NCI-H2029 treated with DMSO at 0.1 percent for 48 hours (cell line): ENCODE measurements at regions not wholly inside any gene's neighbourhood (a gene's known extent, or its start where the extent isn't known, plus 50 kb on each side); places are given as distances from the start of the nearest gene placed in this dataset.

Experiments used
- DNase-seq: peaks from one replicate; lab custom pipeline; 2025; lab: John Stamatoyannopoulos, UW

DNA sequence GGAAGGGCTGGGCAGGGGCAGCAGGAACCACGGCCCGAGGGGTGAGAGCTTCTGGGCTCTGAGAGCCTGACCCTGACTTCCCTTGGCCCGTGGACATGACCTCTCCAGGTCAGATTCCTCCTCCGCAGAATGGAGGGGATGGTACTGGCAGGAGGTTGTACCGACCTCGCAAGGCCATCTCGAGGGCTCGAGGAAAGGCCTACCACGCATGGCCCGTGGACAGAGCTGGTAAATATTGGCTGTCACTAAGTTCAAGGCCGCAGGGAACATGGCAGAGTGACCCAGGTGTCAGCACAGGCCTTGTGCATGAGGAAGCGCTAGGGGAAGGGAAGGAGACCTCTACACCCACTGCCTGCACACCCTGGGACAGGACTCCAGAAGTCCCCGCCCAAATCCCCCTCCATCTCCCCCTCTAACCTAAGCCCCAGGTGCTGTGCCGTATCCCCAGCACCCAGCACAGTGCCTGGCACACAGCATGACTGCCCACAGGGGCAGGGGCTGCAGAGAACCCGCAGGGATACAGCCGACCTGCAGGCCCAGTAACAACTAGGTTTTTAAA is 54.9 kb upstream of the PPP2R5C start:
- DNase-seq = no peak

DNA sequence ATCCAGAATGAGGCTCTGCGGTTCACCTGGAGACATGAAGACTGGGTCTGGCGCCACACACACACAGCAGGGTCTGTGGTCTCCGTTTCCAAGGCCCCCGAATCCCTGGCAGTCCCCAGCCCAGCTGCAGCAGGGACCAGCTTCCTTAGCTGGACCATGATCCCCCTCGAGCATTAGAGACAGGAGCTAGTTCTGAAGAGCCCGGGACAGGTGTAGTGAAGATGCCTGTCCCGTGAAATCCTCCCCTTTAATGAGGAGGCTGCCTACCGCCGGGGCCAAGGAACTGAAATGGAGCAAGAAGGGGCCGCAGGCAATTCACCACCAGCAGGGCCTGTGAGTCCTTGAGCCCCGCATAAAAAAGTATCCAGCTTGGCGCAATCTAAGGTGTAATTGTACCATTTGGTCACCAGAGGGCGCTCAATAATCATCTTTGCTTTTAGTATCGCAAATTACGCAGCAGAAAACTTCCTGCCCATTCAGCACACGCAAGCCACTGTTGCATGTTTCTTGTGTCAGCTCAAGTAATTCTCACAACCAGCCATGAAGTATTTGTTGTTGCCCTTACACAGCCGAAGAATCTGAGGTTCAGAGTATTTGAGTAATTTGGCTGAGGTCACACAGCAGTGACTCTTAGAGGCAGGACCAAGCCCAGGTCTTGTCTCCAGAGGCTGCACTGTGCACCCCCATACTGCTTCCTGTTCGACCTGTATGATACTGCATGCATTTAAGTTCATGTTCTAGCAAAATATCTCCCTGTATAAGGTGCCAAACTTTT is 54.3 kb upstream of the PPP2R5C start:
- DNase-seq = peak; percentile 38

DNA sequence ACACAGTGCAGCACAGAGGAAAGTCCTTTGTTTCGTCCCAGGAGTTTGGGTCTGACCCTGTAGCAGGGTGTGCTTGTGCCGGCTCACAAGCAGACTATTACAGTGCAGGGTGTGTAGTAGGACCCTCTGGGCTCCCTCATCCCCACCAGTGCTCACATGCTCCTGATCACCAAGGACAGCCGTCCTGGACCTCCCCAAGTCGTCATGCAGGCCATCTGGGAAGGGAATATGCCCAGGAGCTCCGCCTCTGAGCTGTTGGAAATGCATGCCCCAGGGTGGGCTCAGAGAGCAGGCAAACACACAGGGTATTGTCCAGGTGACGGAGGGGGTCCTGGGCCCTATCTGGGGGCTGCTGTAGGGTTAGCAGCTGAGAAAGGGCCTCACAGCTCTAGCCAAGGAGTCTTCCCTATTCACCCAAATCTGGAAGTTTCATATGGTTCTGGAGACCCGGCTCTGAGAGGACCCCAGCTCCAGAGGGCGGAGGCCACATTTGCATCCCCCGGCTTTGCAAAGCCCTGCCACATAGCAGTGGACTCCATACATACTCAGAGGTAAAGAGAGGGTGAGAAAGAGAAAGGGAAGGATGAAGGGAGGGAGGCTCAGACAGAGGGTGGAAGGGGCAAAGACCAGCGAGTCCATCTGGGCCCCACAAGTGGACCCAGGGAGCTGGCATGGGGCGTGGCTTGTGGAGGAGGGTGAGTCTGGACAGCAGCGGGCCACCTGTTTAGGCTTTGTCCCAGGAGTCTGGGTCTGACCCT is 53.5 kb upstream of the PPP2R5C start:
- DNase-seq = no peak

DNA sequence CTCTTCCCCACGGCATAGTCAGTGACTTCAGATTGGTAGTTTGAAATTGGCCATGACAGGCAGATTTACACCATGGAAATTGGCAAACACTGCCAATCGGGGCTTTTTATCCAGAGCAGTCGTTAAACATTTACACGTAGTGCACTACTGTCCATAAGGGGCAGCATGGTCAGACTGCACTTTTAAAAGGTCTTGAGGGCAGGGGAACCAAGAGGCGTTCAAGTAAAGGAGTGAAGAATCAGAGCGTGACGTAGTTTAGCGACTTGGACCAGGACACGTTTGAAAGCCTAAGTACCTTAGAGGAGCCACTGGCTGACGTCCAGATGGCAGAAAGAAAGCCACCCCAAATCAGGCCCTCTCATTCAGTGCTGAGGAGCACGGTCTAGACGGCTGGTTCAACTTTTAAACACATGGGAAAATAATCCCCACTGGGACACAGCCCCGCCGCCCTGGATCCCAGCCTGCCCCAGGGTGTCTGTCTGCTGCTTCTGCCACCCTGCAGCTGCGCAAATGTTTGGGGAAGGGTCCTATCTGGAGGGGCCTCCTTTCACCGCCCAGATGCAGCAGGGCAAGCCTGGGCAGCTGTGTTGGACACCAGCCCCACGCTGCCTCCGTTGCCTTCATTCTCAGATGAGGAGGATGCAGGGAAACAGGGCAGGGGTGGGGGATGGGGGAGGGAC is 52.5 kb upstream of the PPP2R5C start:
- no peak for DNase-seq

DNA sequence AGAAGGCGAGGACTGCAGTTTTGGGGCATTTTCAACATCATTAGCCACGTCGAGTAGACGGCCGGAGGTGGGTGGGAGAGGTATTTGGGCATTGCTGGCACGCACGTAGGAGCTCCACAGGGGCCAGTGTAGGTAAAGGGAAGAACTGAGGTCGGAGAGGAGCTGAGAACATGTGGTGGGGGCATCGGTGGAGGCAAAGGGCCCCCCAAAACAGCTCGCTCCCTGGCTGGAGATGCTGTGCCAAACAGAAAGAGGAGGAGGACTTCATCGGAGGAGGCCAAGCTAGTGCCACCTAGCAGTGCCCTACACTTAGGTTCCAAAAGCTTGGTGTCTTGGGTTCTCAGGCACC is 52.0 kb upstream of the PPP2R5C start:
- DNase-seq = no peak

DNA sequence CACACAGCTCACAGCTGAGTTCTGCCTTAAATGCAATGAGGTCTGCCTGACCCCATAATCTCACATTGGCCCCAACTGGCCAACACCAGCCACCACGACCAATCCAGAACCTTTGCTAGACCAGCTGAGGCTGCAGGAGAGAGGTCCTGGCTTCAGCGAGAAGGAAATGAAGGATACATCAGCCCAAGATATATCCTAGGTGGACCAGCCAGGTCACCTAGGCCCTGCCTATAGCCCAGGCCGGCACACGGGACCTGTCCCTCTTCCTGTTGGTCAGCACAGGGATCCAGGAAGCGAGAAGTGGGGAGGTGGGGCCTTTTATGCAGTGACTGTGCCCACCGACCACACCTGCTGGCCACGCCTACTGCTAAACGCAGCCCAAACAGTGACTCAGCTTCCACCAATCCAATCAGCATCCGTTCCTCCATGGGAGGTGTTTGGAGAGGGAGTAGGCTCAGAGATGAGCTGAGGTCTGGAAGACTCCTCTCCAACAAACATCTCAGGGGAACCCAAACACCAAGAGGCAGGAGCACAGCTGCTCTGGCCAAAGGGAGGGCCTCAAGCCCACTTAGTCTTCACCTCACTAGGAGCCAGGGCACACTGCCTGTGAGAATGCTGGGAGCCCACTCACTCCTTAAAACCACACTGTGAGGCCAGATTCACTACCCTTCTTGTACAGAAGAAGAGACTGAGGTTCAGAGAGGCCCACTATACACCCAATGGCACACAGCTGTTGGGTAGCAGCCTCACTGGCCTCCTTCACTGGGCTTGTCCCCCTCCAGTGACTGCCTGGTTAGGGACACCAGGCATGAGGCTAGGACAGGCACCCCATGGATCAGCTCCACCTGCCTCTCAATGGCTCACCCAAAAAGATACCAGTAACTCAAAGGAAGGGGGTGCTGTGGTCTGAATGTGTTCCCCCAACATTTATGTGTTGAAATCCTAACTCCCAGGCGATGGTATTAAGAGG is 51.3 kb upstream of the PPP2R5C start:
- DNase-seq = no peak

DNA sequence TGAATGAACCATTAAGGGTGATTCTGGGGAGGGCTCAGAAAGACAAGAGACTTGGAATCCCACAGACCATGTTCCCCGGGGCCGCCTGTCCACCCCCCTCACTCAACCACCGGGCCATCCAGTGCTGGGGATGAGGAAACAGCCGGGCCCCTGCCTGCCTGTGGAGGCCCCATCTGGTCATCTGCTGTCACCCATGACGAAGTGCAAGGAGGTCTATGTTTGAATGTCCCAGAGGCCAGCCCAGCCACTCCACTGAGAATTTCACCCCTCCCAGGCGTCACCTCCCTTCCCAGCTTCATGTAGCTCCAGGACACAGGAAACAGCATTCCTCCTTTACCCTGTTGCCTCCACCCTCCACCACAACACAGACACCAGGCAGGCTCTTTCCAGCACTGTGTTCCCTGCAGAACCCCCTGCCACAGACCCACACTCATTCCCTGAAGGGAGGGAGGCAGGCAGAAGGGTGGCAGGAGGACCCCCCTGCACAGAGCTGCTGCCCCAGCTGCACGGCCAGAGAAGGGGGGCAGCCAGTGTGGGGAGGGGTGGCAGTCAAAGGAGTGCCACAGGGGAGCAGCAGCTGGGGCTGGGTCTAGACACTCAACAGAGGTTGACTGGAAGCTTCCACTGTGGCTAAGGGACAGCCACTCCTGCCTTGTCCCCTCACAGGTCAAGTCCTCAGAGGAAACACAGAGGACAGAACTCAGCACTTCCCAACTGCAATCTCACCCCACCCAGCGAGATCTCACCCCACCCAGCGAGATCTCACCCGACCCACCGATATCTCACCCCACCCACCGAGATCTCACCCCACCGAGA is 50.3 kb upstream of the PPP2R5C start:
- DNase-seq = no peak
